KOPT-K1 (cell line): ENCODE measurements at regions not wholly inside any gene's neighbourhood (a gene's known extent, or its start where the extent isn't known, plus 50 kb on each side); places are given as distances from the start of the nearest gene placed in this dataset.

Experiments
- H3K27ac ChIP-seq: fragments of 200-600 bp; sonication (generic); 2 replicates; pipeline ENCODE4 v1.5.1; 2016; ENCODE audit warnings: antibody characterized with exemption, mild to moderate bottlenecking, low read depth, low read length; ENCODE audit not compliant: poor library complexity, severe bottlenecking
- H3K36me3 ChIP-seq: fragments of 200-600 bp; sonication (generic); 2 replicates; pipeline ENCODE4 v1.5.1; 2017; ENCODE audit warnings: antibody characterized with exemption, mild to moderate bottlenecking, low read length, moderate library complexity; ENCODE audit not compliant: insufficient read depth
- H3K9me3 ChIP-seq: fragments of 200-600 bp; sonication (generic); 2 replicates; pipeline ENCODE4 v1.5.1; 2017; ENCODE audit warnings: antibody characterized with exemption, low read length, mild to moderate bottlenecking; ENCODE audit not compliant: insufficient read depth, poor library complexity, severe bottlenecking

DNA sequence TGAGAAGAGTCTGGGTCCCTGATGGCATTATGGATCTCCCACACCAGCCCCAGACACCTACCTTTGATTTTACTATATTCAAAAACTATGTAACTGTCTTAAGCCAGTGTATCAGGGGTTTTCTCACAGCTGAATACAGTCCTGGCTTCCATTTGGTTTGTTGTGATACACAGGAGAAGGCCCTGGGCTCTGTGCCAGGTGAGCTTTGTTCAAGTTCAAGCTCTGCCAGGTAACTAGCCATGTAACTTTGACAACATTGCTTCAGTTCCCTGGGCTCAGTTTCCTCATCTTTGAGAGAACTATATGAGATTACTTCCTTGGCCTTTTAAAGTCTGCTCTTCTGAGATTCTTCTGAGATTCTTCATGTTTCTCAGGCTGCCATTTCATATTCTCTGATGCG, 327.5 kb upstream of the TENM4 start:
- no peaks in the 10 kb centered on the region for H3K9me3 ChIP-seq
- no peaks in the 10 kb centered on the region for H3K36me3 ChIP-seq
- no peak overlapping the region for H3K27ac ChIP-seq

DNA sequence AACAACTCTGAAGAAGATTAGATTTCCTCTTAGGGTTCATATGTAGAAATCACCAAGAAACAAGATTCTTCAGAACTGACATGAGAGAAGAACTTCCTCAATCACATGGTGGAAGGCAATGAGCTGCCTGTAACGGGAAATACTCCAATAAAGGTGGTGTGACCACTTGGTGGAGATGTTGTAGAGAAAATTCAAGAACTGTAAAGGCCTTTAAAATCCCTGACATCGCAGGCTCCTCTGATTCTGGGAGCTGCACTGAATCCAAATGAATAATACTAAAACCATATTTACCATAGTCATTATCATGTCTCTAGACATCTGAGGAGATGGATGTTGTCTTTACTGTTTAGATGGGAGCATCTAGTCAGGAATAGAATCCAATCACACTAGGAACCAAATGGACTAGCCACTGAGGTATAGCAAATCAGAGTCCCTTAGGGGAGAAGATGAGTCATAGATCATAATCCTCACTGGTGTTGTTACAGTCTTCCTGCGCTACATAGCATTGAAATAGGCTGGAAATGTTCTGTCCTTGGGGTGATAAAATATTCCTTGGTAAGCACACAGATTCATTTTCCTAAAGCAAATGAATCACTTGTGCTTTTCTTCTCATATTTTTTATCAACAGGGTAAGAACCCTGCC, 321.6 kb upstream of the TENM4 start:
- no peaks in the 10 kb centered on the region for H3K9me3 ChIP-seq
- H3K27ac ChIP-seq: no peak overlapping the region
- H3K36me3 ChIP-seq: no peaks in the 10 kb centered on the region

- Histone ChIP-seq H3K36me3 (no peaks in the 10 kb centered on the region), H3K27ac (no peak overlapping the region)
Observed at GRCh38 chr11:79758325-79758724, 317.5 kb upstream of the TENM4 start.

GRCh38 chr11:79747406-79747805, 306.6 kb upstream of the TENM4 start:
- no peaks in the 10 kb centered on the region for H3K9me3 ChIP-seq
- no peak overlapping the region for H3K27ac ChIP-seq
- H3K36me3 ChIP-seq: no peaks in the 10 kb centered on the region

More at GRCh38 chr11:79758325-79758724, 317.5 kb upstream of the TENM4 start:
- H3K9me3 ChIP-seq: no peaks in the 10 kb centered on the region

- Histone ChIP-seq H3K27ac (no peak overlapping the region), H3K36me3 (no peaks in the 10 kb centered on the region), H3K9me3 (no peaks in the 10 kb centered on the region)
Observed at GRCh38 chr11:79744941-79745340, 304.1 kb upstream of the TENM4 start.

- H3K36me3 ChIP-seq: no peaks in the 10 kb centered on the region
- no peaks in the 10 kb centered on the region for H3K9me3 ChIP-seq
- no peak overlapping the region for H3K27ac ChIP-seq
Observed at GRCh38 chr11:79742176-79742575, 301.3 kb upstream of the TENM4 start.

GRCh38 chr11:79739591-79739990, 298.8 kb upstream of the TENM4 start:
- Histone ChIP-seq H3K36me3 (no peaks in the 10 kb centered on the region), H3K27ac (no peak overlapping the region), H3K9me3 (no peaks in the 10 kb centered on the region)

DNA sequence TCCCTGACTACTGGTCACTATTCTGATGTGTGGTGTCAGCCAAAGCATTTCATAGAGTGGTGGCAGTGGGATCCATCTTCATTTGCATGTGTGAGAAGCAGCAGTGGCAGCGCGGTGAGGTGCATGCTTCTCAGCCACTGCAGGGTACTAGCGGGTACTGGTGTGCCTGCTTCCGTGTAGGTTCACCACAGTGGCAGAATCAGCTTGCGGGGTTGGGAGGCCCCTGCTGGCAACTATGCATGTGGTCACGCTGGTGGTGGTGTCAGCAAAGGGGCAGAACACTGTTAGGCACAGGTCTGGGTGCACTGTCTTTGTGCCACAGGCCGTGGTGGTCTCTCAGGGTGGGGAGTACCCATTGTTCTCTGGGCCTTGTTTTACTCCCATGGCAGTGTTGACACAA, 286.4 kb upstream of the TENM4 start:
- Histone ChIP-seq H3K27ac (no peak overlapping the region), H3K36me3 (no peaks in the 10 kb centered on the region), H3K9me3 (no peaks in the 10 kb centered on the region)

GRCh38 chr11:79720115-79720514, 279.3 kb upstream of the TENM4 start:
- Histone ChIP-seq H3K9me3 (no peaks in the 10 kb centered on the region), H3K27ac (no peak overlapping the region), H3K36me3 (no peaks in the 10 kb centered on the region)

DNA sequence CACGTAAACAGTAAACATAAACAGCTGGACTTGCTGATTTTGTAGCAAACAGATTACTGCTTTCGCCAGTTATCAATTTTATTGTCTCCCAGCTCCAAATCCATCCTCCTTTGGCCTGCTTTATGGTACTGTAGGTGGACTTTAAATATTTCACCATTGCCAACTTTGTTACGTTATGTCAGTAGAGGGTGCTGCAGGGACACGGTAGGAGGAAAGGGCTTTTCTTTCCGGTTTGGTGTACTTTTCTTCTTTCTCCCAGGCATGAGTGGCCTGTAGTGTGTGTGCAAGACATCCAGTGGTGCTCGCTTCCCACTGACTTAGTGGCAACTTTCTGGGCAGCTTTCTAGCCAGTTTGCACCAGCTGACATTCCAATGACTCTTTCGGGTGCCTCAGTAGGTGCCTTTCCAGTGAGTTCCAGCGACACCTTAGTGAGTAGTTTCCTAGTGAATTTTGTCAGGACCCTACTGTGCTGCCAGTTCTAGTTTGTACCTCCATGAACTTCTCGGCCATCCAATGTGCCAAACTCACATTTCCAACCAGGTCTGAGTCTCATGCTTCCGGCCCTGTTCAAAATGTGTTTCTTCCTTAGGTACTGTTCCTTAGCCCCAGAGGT, 267.6 kb upstream of the TENM4 start:
- H3K9me3 ChIP-seq: no peaks in the 10 kb centered on the region
- H3K27ac ChIP-seq: no peak overlapping the region
- no peaks in the 10 kb centered on the region for H3K36me3 ChIP-seq

- Histone ChIP-seq H3K9me3 (peaks cover 15% of the 10 kb centered on the region), H3K27ac (no peak overlapping the region), H3K36me3 (no peaks in the 10 kb centered on the region)
Observed at GRCh38 chr11:79705648-79706047, 264.8 kb upstream of the TENM4 start.

DNA sequence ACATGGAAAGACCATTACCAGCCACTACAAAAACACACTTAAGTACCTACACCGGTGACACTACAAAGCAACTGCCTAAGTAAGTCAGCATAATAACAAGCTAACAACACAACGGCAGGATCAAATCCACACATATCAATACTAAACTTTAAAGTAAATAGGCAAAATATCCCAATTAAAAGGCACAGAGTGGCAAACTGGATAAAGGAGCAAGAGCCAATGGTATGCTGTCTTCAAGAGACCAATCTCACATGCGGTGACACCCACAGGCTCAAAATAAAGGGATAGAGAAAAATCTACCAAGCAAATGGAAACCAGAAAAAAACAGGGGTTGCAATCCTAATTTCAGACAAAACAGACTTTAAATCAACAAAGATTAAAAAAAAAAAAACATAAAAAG, 261.5 kb upstream of the TENM4 start:
- Histone ChIP-seq H3K9me3 (peaks cover 15% of the 10 kb centered on the region), H3K27ac (no peak overlapping the region), H3K36me3 (no peaks in the 10 kb centered on the region)

- Histone ChIP-seq H3K36me3 (no peaks in the 10 kb centered on the region), H3K9me3 (peaks cover 15% of the 10 kb centered on the region), H3K27ac (no peak overlapping the region)
Observed at GRCh38 chr11:79699246-79699645, 258.4 kb upstream of the TENM4 start.

DNA sequence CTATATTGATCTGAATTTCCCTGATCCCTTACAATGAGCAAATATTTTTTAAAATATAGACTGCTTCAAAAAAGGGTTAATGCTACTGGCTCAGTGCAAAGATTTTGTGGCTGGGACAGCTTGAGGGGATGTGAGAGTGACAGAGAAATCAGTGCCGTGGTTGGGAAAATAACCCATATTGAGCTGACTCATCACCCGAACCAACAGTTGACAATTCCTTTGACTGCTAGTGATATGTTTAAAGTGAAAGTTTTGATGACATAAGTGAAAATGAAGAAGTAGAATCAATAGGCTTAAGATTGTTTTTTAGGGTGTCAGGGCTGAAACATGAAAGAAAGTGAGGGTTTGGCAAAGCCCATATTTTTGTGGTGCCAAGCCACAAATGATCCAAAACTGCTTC, 257.1 kb upstream of the TENM4 start:
- no peaks in the 10 kb centered on the region for H3K36me3 ChIP-seq
- H3K27ac ChIP-seq: no peak overlapping the region

GRCh38 chr11:79694368-79694767, 253.5 kb upstream of the TENM4 start:
- no peak overlapping the region for H3K27ac ChIP-seq
- H3K9me3 ChIP-seq: no peaks in the 10 kb centered on the region
- no peaks in the 10 kb centered on the region for H3K36me3 ChIP-seq

More for the DNA sequence above, 257.1 kb upstream of the TENM4 start:
- H3K9me3 ChIP-seq: peaks cover 15% of the 10 kb centered on the region

DNA sequence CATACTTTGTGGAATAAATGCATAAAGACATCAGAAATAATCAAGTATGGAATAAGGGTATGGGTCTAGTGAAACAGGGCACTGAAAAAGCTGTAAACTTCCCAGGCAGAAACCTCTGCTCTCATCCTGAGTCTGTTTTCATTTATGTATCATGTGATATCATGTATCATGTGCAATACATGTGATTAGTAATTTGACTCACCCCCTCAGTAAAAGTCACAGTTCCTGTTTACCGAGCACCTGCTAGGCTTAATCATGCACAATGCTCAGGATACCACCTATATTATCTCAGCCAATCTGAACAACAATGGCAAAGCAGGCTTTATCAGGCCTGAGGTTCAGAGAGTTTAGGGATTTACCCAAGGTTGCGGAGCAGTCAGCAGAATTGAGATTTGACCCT, 250.6 kb upstream of the TENM4 start:
- no peaks in the 10 kb centered on the region for H3K9me3 ChIP-seq
- H3K27ac ChIP-seq: no peak overlapping the region
- H3K36me3 ChIP-seq: no peaks in the 10 kb centered on the region
